ENCODE measurements at regions not wholly inside any gene's neighbourhood (a gene's known extent, or its start where the extent isn't known, plus 50 kb on each side); places are given as distances from the start of the nearest gene placed in this dataset.

- no peak for TF ChIP-seq IRF3 (IDR thresholded peaks at IDR 0.05; ENCODE audit: low read depth, low read length)
- no peak for TF ChIP-seq ZBTB33 (IDR thresholded peaks at IDR 0.05; ENCODE audit: borderline replicate concordance, low read depth)
- no peak for TF ChIP-seq MAX (IDR thresholded peaks at IDR 0.05; ENCODE audit: low read depth)
- no peak for TF ChIP-seq EP300 (IDR thresholded peaks at IDR 0.05; ENCODE audit: borderline replicate concordance in 1 of 2, low read depth in 1 of 2, low read length in 1 of 2)
- TF ChIP-seq YY1 (IDR thresholded peaks at IDR 0.05; ENCODE audit: low read depth), result no peak
- no peak for TF ChIP-seq EZH2phosphoT487 (IDR thresholded peaks at IDR 0.05; ENCODE audit: borderline replicate concordance, low read depth)
- no peak for TF ChIP-seq POLR2AphosphoS5 (IDR thresholded peaks at IDR 0.05; ENCODE audit: low read depth, low read length)
These were observed 442.6 kb upstream of the PSMD7 start (continued) for GRCh38 chr16:73853968-73854367.

- Histone ChIP-seq H3K4me2 (no peak overlapping the region), H3K27me3 (ENCODE audit: insufficient read depth) (no peaks in the 10 kb centered on the region), H3F3A (replicated peaks; ENCODE audit: insufficient read depth) (no peaks in the 10 kb centered on the region), H2AFZ (ENCODE audit: low read depth) (no peak overlapping the region), H3K79me2 (ENCODE audit: insufficient read depth) (no peaks in the 10 kb centered on the region), H3K36me3 (replicated peaks in 1 of 2; ENCODE audit: control insufficient read depth in 1 of 2, insufficient read depth in 2 of 2, low read length in 1 of 2) (no peaks in the 10 kb centered on the region), H4K20me1 (ENCODE audit: insufficient read depth) (no peaks in the 10 kb centered on the region), H3K4me3 (ENCODE audit: low read depth in 2 of 2, low read length in 1 of 2) (no peak overlapping the region), H3K9me2 (no peaks in the 10 kb centered on the region), H3K27ac (ENCODE audit: low read depth in 2 of 2, low read length in 1 of 2) (no peak overlapping the region), H3K9me3 (no peaks in the 10 kb centered on the region), H3K4me1 (ENCODE audit: control insufficient read depth in 1 of 2, insufficient read depth in 2 of 2, low read depth in 1 of 2, low read length in 1 of 2) (no peaks in the 10 kb centered on the region), H3K9ac (no peak overlapping the region)
- TF ChIP-seq NFIC (IDR thresholded peaks at IDR 0.05; ENCODE audit: borderline replicate concordance) (no peak), ELF1 (IDR thresholded peaks at IDR 0.05) (no peak), CTCF (IDR thresholded peaks at IDR 0.05) (no peak), RCOR1 (IDR thresholded peaks at IDR 0.05; ENCODE audit: low read length) (no peak)
- POLR2A ChIA-PET, result no interaction called here
- DNase-seq, result no peak
- WGBS (ENCODE audit: low lambda C conversion rate), result 46% methylated on average over 1 of the region's 1 CpG
- CTCF ChIA-PET, result interaction anchor here (1.0 kb wide), 1 partner anchor 11 kb away, joined by 3 read pairs; no protein-coding TSS in a partner anchor
These were observed 444.1 kb upstream of the PSMD7 start for GRCh38 chr16:73852561-73852960.

Data from SK-N-SH (cell line).